ENCODE measurements at regions not wholly inside any gene's neighbourhood (a gene's known extent, or its start where the extent isn't known, plus 50 kb on each side); places are given as distances from the start of the nearest gene placed in this dataset.

- no peaks in the 10 kb centered on the region for H3K4me1 ChIP-seq (ENCODE audit: insufficient read depth, low read length)
- no peak overlapping the region for H3K4me3 ChIP-seq (ENCODE audit: low read depth in 1 of 2, low read length in 2 of 2)
- TF ChIP-seq CTCF (IDR thresholded peaks at IDR 0.05; ENCODE audit: borderline replicate concordance, extremely low read depth, low read length, poor library complexity, severe bottlenecking), result no peak
- TF ChIP-seq EZH2 (IDR thresholded peaks at IDR 0.05; ENCODE audit: borderline replicate concordance, low read depth, low read length, severe bottlenecking), result no peak
- ATAC-seq (ENCODE audit: insufficient read depth, low read depth), result no peak
- no peaks in the 10 kb centered on the region for H3K79me2 ChIP-seq (ENCODE audit: insufficient read depth, low read length)
- DNase-seq, result no peak
- H2AFZ ChIP-seq (ENCODE audit: low read depth, low read length), result no peak overlapping the region
- no peaks in the 10 kb centered on the region for H4K20me1 ChIP-seq (ENCODE audit: insufficient read depth, low read length)
- H3K27me3 ChIP-seq (ENCODE audit: insufficient read depth, low read length, poor library complexity), result no peaks in the 10 kb centered on the region
- H3K9ac ChIP-seq (ENCODE audit: low read depth, low read length), result no peak overlapping the region
- H3K4me2 ChIP-seq (ENCODE audit: insufficient read depth, low read length), result no peak overlapping the region
- no peak overlapping the region for H3K27ac ChIP-seq (ENCODE audit: low read length)
- no peaks in the 10 kb centered on the region for H3K36me3 ChIP-seq (ENCODE audit: insufficient read depth, low read length)
- no peaks in the 10 kb centered on the region for H3K9me3 ChIP-seq (ENCODE audit: insufficient read depth, low read length, severe bottlenecking)
These were observed 723.7 kb downstream of the COL12A1 start for GRCh38 chr6:74482180-74482579.

GRCh38 chr6:74480561-74480960 is 725.3 kb downstream of the COL12A1 start:
- ATAC-seq (ENCODE audit: insufficient read depth, low read depth) (no peak), DNase-seq (no peak)
- no peaks in the 10 kb centered on the region for H3K4me1 ChIP-seq (ENCODE audit: insufficient read depth, low read length)
- H3K9ac ChIP-seq (ENCODE audit: low read depth, low read length), result no peak overlapping the region
- no peaks in the 10 kb centered on the region for H4K20me1 ChIP-seq (ENCODE audit: insufficient read depth, low read length)
- H3K27ac ChIP-seq (ENCODE audit: low read length), result no peak overlapping the region
- H2AFZ ChIP-seq (ENCODE audit: low read depth, low read length), result no peak overlapping the region
- H3K4me3 ChIP-seq (ENCODE audit: low read depth in 1 of 2, low read length in 2 of 2), result no peak overlapping the region
- no peaks in the 10 kb centered on the region for H3K9me3 ChIP-seq (ENCODE audit: insufficient read depth, low read length, severe bottlenecking)
- H3K4me2 ChIP-seq (ENCODE audit: insufficient read depth, low read length), result no peak overlapping the region
- TF ChIP-seq CTCF (IDR thresholded peaks at IDR 0.05; ENCODE audit: borderline replicate concordance, extremely low read depth, low read length, poor library complexity, severe bottlenecking), result no peak
- TF ChIP-seq EZH2 (IDR thresholded peaks at IDR 0.05; ENCODE audit: borderline replicate concordance, low read depth, low read length, severe bottlenecking), result no peak
- H3K36me3 ChIP-seq (ENCODE audit: insufficient read depth, low read length), result no peaks in the 10 kb centered on the region
- no peaks in the 10 kb centered on the region for H3K79me2 ChIP-seq (ENCODE audit: insufficient read depth, low read length)
- H3K27me3 ChIP-seq (ENCODE audit: insufficient read depth, low read length, poor library complexity), result no peaks in the 10 kb centered on the region

- no peak for DNase-seq
These were observed 725.9 kb downstream of the COL12A1 start for GRCh38 chr6:74479960-74480359.

More at GRCh38 chr6:74479960-74480359, 725.9 kb downstream of the COL12A1 start:
- Histone ChIP-seq H3K27ac (ENCODE audit: low read length) (no peak overlapping the region), H3K36me3 (ENCODE audit: insufficient read depth, low read length) (no peaks in the 10 kb centered on the region), H3K9me3 (ENCODE audit: insufficient read depth, low read length, severe bottlenecking) (no peaks in the 10 kb centered on the region), H3K4me3 (ENCODE audit: low read depth in 1 of 2, low read length in 2 of 2) (no peak overlapping the region), H3K4me1 (ENCODE audit: insufficient read depth, low read length) (no peaks in the 10 kb centered on the region), H3K4me2 (ENCODE audit: insufficient read depth, low read length) (no peak overlapping the region), H3K27me3 (ENCODE audit: insufficient read depth, low read length, poor library complexity) (no peaks in the 10 kb centered on the region), H3K79me2 (ENCODE audit: insufficient read depth, low read length) (no peaks in the 10 kb centered on the region), H2AFZ (ENCODE audit: low read depth, low read length) (no peak overlapping the region), H4K20me1 (ENCODE audit: insufficient read depth, low read length) (no peaks in the 10 kb centered on the region), H3K9ac (ENCODE audit: low read depth, low read length) (no peak overlapping the region)
- ATAC-seq (ENCODE audit: insufficient read depth, low read depth), result no peak
- TF ChIP-seq CTCF (IDR thresholded peaks at IDR 0.05; ENCODE audit: borderline replicate concordance, extremely low read depth, low read length, poor library complexity, severe bottlenecking), result no peak
- no peak for TF ChIP-seq EZH2 (IDR thresholded peaks at IDR 0.05; ENCODE audit: borderline replicate concordance, low read depth, low read length, severe bottlenecking)
